HL-60/S4 treated with retinoic acid at 250 ng/mL for 4 days and 3 days (cell line): ENCODE measurements at regions not wholly inside any gene's neighbourhood (a gene's known extent, or its start where the extent isn't known, plus 50 kb on each side); places are given as distances from the start of the nearest gene placed in this dataset.

Source experiments
- in situ Hi-C: fragments of 300-500 bp; cut with MboI; formaldehyde crosslinking; loops from 2 replicates; pipeline ENCODE4 v1.7.0; 2022; ENCODE audit warnings: low sequenced_read_pairs

DNA sequence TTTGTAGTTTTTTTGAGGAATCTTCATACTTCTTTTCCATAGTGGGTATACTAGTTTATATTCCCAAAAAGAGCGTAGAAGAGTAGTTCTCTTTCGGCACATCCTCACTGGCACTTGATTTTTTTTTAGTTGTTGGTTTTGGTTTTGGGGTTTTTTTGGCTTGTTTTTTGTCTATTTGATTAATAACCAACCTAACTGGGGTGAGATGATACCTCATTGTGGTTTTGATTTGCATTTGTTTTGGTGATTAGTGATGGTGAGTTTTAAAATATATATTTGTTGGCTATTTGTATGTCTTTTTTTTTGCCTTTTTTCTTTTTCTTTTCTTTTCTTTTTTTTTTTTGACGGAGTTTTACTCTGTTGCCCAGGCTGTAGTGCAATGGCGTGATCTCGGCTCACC, 69.7 kb upstream of the BTG1 start:
- in situ Hi-C loops = no loop called here

DNA sequence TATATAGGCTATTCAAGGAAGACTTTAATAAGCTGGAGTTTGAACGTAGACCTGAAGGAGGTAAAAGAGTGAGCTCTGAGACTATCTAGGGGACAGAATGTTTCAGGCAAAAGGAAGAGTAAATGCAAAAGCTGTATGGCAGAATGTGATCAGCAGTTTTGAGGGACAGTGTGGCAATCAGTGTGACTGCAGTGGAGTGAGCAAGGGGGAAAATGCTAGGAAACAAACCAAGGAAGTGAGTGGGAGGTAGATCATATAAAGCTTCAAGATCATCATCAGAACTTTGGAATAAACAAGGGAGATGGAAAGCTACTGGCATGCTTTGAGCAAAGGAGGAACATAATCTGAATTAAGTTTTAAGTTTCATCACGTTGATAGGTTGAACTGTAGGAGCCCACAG, 67.5 kb upstream of the BTG1 start:
- in situ Hi-C loops = no loop called here

DNA sequence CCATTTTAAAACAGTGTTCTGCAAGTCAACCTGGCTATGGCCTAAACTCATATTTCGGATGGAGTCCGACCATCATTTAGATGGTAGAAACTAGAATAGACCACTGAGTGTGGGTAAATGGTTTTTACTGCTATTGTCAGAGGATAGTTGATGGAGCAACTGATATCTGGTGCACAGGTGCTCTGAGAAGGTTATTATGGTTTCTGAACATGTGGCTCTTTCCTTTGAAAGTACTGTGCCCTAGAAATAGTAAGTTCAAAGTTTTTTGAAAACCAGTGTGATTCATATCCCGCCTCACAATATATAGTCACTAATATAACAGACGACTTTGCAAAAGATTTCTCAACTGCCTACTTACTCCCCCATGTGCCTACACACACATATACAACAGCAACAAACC, 64.4 kb upstream of the BTG1 start:
- in situ Hi-C loops = no loop called here

DNA sequence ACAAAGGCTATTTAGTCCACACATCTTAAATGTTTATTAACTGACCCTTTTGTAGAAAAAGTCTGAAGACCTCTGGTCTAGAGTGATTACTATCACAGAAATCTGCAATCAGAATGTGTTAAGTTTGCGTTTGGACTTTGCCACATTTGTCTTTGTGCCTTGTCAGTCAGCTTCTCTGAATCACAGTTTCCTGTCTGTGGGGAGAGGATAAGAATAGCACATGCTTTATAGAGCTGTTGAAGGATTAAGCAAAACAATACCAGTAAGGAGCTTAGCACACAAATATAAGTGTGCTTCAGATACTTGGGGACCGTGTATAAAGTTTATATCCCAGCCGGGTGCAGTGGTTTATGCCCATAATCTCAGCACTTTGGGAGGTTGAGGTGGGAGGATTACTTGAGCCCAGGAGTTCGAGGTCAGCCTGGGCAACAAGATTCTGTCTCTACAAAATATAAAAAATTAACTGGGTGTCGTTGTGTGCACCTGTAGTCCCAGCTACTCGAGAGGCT, 63.0 kb upstream of the BTG1 start:
- in situ Hi-C loops = no loop called here

DNA sequence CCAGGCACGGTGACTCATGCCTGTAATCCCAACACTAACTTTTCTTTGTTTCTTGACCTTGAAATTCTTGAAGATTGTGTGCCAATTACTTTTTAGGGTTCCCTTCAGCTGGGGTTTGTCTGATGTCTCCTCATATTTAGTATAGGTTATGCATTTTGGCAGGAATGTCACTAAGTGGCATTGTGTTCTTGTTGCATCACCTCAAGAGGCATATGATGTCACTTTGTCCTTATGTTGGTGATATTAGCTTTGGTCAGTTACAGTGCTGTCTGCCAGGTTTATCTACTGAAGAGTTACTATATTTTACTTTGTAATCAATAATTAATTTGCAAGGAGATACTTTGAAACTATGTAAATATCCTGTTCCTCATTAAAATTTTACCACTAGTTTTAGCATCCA, 61.0 kb upstream of the BTG1 start:
- in situ Hi-C loops = no loop called here

- in situ Hi-C loops = no loop called here
These were observed 60.4 kb upstream of the BTG1 start for GRCh38 chr12:92206011-92206410.

GRCh38 chr12:92199819-92200576, 54.4 kb upstream of the BTG1 start:
- in situ Hi-C loops = no loop called here

GRCh38 chr12:92197815-92198214, 52.2 kb upstream of the BTG1 start:
- in situ Hi-C loops = no loop called here

DNA sequence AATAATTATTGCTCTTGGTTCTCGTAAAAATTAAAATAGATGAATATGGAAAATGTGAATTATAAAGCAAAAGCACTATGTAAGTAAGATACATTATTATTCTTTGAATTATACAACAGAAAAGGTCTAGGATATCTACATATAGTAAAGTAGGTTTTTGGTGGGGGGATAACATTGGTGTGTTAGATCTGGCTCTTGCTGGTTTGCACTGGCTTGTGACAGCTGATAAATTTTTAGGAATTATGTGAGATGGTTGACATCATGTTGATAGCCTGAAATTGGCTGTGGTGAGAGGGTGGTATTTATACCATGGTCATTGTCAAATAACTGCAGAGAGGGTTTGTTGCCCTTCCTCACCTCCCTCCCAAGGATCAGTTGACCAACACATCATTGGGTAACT, 50.7 kb upstream of the BTG1 start:
- in situ Hi-C loops = no loop called here
